WI38 (cell line): ENCODE measurements at regions not wholly inside any gene's neighbourhood (a gene's known extent, or its start where the extent isn't known, plus 50 kb on each side); places are given as distances from the start of the nearest gene placed in this dataset.

Source experiments
- H3K4me3 ChIP-seq: 2 replicates; pipeline ENCODE4 v1.5.1; 2011; ENCODE audit warnings: low read depth, mild to moderate bottlenecking, control low read depth, low read length
- TF ChIP-seq, protein P1 (sequence below): IDR thresholded peaks from 2 replicates; pipeline ENCODE4 v1.5.1; 2012; ENCODE audit warnings: low read depth, mild to moderate bottlenecking, control low read depth, low read length

DNA sequence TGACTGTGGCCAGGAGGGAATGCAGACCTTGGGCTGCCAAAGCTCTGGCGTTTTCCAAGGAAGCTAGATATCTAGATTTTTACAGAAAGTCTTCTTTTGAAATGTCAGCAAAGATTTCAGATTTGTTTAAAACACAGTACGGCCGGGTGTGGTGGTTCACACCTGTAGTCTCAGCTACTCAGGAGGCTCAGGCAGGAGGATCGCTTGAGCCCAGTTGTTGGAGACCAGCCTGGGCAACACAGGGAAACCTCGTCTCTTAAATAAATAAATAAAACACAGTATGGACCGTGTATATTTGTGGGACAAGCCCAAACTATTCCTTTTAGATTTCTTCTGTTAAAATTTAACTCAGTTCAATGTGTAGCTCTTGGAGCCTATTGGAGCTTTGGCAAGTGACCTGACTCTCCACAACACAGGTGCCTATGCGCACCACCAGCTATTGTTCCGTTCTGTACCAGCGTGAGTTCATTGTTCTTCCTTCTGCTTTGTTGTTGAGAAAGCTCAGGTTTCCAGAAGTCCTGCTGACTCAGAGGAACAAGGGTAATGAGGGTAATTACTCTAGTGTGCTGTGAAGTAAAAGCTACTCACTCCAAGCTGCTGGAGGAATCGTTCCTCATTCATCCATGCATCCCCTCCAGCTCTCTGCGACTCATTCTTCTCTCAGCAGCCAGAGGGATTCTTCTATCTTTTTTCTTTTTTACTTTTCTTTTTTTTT lies 73.1 kb upstream of the SLC6A6 start:
- H3K4me3 ChIP-seq, result no peak overlapping the region

DNA sequence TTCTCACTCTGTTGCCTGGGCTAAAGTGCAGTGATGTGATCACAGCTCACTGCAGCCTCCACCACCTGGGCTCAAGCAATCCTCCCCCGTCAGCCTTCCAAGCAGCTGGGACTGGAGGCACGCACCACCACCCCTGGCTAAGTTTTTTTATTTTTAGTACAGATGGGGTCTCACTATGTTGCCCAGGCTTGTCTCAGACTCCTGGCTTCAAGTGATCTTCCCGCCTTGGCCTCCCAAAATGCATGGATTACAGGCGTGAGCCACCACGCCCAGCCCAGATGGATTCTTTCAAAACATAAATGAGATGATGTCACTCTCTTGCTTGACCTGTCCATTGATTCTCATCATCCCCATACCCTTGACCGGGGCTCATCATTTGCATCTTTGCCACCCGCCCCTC lies 72.6 kb upstream of the SLC6A6 start:
- TF ChIP-seq, protein P1, sequence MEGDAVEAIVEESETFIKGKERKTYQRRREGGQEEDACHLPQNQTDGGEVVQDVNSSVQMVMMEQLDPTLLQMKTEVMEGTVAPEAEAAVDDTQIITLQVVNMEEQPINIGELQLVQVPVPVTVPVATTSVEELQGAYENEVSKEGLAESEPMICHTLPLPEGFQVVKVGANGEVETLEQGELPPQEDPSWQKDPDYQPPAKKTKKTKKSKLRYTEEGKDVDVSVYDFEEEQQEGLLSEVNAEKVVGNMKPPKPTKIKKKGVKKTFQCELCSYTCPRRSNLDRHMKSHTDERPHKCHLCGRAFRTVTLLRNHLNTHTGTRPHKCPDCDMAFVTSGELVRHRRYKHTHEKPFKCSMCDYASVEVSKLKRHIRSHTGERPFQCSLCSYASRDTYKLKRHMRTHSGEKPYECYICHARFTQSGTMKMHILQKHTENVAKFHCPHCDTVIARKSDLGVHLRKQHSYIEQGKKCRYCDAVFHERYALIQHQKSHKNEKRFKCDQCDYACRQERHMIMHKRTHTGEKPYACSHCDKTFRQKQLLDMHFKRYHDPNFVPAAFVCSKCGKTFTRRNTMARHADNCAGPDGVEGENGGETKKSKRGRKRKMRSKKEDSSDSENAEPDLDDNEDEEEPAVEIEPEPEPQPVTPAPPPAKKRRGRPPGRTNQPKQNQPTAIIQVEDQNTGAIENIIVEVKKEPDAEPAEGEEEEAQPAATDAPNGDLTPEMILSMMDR, result no peak
- H3K4me3 ChIP-seq, result no peak overlapping the region

More for the DNA sequence above, 73.1 kb upstream of the SLC6A6 start:
- TF ChIP-seq, protein P1, result no peak

DNA sequence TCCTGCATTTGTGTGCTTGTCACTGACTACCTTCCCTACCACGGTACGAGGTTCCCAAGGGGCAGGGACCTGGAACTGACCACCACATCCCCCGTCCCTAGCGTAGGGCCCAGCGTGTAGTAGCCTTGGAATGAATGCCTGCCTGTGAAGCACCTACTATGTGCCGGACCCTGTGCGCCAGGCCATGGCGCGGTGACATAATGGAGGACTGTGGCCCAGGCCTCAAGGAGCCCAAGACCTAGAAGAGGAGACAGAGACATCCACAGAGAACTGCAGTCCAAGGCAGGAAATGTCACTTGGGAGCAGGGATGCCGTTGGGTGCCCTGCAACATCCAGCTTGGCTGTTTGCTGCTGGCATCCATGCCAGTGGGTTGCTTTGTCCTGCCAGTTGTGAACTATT lies 71.9 kb upstream of the SLC6A6 start:
- TF ChIP-seq, protein P1, result no peak

GRCh38 chr3:14331251-14331650 lies 71.2 kb upstream of the SLC6A6 start:
- H3K4me3 ChIP-seq, result no peak overlapping the region
- TF ChIP-seq, protein P1, result no peak

More for the DNA sequence above, 71.9 kb upstream of the SLC6A6 start:
- H3K4me3 ChIP-seq, result no peak overlapping the region

GRCh38 chr3:14332392-14332791 lies 70.0 kb upstream of the SLC6A6 start:
- no peak overlapping the region for H3K4me3 ChIP-seq
- TF ChIP-seq, protein P1, result no peak

DNA sequence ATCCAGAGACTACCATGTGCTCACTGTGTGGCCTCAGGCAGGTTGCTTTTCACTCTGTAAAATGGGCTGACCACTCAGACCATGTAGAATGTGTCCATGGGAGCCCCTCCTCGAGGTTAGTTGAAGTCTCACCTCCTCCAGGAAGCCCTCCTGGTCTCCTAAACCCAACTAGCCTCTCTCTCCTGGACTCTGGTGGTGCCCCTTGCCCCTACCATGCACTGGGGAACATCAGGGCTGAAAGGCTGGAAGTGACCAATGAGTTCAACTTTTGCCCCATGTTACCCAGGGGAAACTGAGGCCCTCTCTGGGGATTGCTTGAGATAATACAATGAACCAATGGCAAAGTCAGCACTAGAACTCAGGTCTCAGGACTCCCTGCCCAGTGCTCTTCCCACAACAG lies 69.2 kb upstream of the SLC6A6 start:
- H3K4me3 ChIP-seq, result no peak overlapping the region
- TF ChIP-seq, protein P1, result no peak

GRCh38 chr3:14333621-14334020 lies 68.8 kb upstream of the SLC6A6 start:
- TF ChIP-seq, protein P1, result no peak
- H3K4me3 ChIP-seq, result no peak overlapping the region
